HepG2 (cell line): ENCODE measurements at regions not wholly inside any gene's neighbourhood (a gene's known extent, or its start where the extent isn't known, plus 50 kb on each side); places are given as distances from the start of the nearest gene placed in this dataset.

Experiments
- CREB1 ChIP-seq, 2 experiments: fragments of 450-650 bp in 1 of 2; IDR thresholded peaks; 2 replicates each; pipeline ENCODE4 v1.6.1; 2016 to 2017; ENCODE audit warnings: control low read depth in 1 of 2, mild to moderate bottlenecking in 1 of 2, missing compliant biosample characterization in 1 of 2, missing genetic modification characterization in 1 of 2
- DR1 ChIP-seq: sonication (generic); formaldehyde crosslinking; IDR thresholded peaks from 2 replicates; pipeline ENCODE4 v1.8.0; 2021; ENCODE audit warnings: mild to moderate bottlenecking, missing genetic modification reagents, inconsistent platforms
- GTF3A ChIP-seq: sonication (generic); formaldehyde crosslinking; conservative IDR thresholded peaks from 2 replicates; pipeline ENCODE4 v1.4.0; 2020; ENCODE audit warnings: mild to moderate bottlenecking, missing genetic modification reagents
- MAFF ChIP-seq: IDR thresholded peaks from 2 replicates; pipeline ENCODE4 v1.6.1; 2011; ENCODE audit warnings: low read depth, low read length, improper control_type of control experiment
- SMARCC2 ChIP-seq: fragments of 450-650 bp; IDR thresholded peaks from 2 replicates; pipeline ENCODE4 v1.6.1; 2017; ENCODE audit warnings: antibody characterized with exemption, mild to moderate bottlenecking
- SMYD3 ChIP-seq: sonication (generic); formaldehyde crosslinking; IDR thresholded peaks from 2 replicates; pipeline ENCODE4 v1.8.1; 2023; ENCODE audit warnings: mild to moderate bottlenecking, missing genetic modification reagents
- SRSF9 ChIP-seq: fragments of 200-400 bp; formaldehyde crosslinking; IDR thresholded peaks from 2 replicates; pipeline ENCODE4 v1.6.1; 2018; ENCODE audit warnings: borderline replicate concordance, mild to moderate bottlenecking, low read depth, low read length; ENCODE audit not compliant: insufficient read depth, poor library complexity, severe bottlenecking
- TBL1XR1 ChIP-seq: fragments of 150-350 bp; IDR thresholded peaks from 2 replicates; pipeline ENCODE4 v1.6.1; 2014; ENCODE audit warnings: borderline replicate concordance, low read length; ENCODE audit not compliant: partially characterized antibody
- ZNF205 ChIP-seq: IDR thresholded peaks from 2 replicates; pipeline ENCODE4 v1.6.1; 2018; ENCODE audit warnings: missing biosample characterization, missing genetic modification reagents
- ZNF383 ChIP-seq: sonication (generic); formaldehyde crosslinking; IDR thresholded peaks from 2 replicates; pipeline ENCODE4 v1.4.0; 2020; ENCODE audit warnings: missing genetic modification reagents, mild to moderate bottlenecking, borderline replicate concordance
- ZNF496 ChIP-seq: sonication (generic); formaldehyde crosslinking; IDR thresholded peaks from 2 replicates; pipeline ENCODE4 v1.8.1; 2023; ENCODE audit warnings: mild to moderate bottlenecking, moderate library complexity, missing genetic modification reagents; ENCODE audit not compliant: insufficient replicate concordance
- ZNF713 ChIP-seq: sonication (generic); formaldehyde crosslinking; IDR thresholded peaks from 2 replicates; pipeline ENCODE4 v1.4.0; 2020; ENCODE audit warnings: mild to moderate bottlenecking, missing genetic modification reagents
- ZNF816 ChIP-seq: sonication (generic); formaldehyde crosslinking; IDR thresholded peaks from 2 replicates; pipeline ENCODE4 v1.8.0; 2022; ENCODE audit warnings: missing genetic modification reagents, mild to moderate bottlenecking, borderline replicate concordance
- TF ChIP-seq, protein P1 (sequence below): sonication (generic); formaldehyde crosslinking; IDR thresholded peaks from 2 replicates; pipeline ENCODE4 v1.4.0; 2020; ENCODE audit warnings: missing genetic modification reagents
- TF ChIP-seq, protein P2 (sequence below): sonication (generic); IDR thresholded peaks from 2 replicates; pipeline ENCODE4 v1.6.1; 2016; ENCODE audit warnings: low read depth, borderline replicate concordance
- TF ChIP-seq, protein P3 (sequence below): sonication (generic); formaldehyde crosslinking; IDR thresholded peaks from 2 replicates; pipeline ENCODE4 v1.9.0; 2022; ENCODE audit warnings: missing genetic modification reagents, mild to moderate bottlenecking, borderline replicate concordance
- TF ChIP-seq, protein P4 (sequence below), 2 experiments: sonication (generic) in 1 of 2; formaldehyde crosslinking in 1 of 2; IDR thresholded peaks; 2 replicates each; pipeline versions ENCODE4 v1.5.1 to v1.6.1; 2011 to 2020; ENCODE audit warnings: borderline replicate concordance in 1 of 2, low read depth in 1 of 2, low read length in 1 of 2, mild to moderate bottlenecking in 1 of 2, missing genetic modification reagents in 1 of 2, moderate library complexity in 1 of 2
- TF ChIP-seq, protein P5 (sequence below): sonication (generic); formaldehyde crosslinking; IDR thresholded peaks from 2 replicates; pipeline ENCODE4 v1.9.0; 2021; ENCODE audit warnings: missing genetic modification reagents, borderline replicate concordance

DNA sequence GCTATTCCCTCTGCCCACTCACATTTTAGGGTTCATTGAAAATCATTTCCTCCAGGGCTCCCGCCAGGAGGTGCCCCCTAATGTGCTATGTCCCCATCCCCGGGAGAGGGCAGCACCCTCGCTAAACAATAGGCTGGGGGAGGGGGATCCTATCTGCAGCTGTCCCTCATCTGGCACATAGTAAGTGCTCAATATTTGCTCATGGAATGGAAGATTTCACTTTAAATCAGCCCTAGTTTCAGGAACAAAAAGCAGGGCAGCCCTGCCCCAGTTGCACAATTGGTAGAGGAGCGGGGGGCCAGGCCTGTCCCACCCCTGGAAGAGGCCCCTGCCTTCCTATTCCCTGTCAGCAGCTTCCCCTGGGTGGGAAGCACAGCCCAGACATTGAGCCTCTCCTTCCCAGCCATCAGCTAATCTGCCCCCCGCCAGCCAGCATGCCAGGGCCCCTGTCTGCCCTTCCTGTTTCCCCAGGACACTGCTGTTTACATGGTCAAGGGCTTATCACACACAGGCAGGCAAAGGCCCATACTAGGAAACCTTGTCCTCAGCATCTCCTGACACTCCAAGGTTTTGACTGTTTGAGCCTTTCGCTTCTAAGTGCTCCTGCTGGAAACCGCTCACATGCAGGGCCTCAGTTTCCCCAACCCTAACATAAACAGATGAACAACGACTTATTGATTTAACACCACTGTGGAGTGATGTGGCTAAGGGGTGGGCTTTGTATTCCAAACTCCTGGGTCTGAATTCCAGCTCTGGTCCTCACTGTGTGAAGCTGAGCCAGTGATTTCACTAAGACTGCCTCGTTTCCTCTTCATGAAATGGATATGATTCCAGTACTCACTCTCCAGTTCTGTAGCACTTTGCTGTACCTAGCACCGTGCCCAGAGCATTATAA lies 130.7 kb upstream of the ZMIZ1 start (continued):
- TF ChIP-seq, protein P1, sequence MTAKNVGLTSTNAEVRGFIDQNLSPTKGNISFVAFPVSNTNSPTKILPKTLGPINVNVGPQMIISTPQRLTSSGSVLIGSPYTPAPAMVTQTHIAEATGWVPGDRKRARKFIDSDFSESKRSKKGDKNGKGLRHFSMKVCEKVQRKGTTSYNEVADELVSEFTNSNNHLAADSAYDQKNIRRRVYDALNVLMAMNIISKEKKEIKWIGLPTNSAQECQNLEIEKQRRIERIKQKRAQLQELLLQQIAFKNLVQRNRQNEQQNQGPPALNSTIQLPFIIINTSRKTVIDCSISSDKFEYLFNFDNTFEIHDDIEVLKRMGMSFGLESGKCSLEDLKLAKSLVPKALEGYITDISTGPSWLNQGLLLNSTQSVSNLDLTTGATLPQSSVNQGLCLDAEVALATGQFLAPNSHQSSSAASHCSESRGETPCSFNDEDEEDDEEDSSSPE: no peak
- TF ChIP-seq ZNF816 (CRISPR knock-in tag): no peak
- 0 out of 2 replicates have a peak, but pooled peaks have one; percentile 51 for TF ChIP-seq SMYD3 (CRISPR knock-in tag)
- TF ChIP-seq ZNF713 (CRISPR knock-in tag): no peak
- TF ChIP-seq, protein P2, sequence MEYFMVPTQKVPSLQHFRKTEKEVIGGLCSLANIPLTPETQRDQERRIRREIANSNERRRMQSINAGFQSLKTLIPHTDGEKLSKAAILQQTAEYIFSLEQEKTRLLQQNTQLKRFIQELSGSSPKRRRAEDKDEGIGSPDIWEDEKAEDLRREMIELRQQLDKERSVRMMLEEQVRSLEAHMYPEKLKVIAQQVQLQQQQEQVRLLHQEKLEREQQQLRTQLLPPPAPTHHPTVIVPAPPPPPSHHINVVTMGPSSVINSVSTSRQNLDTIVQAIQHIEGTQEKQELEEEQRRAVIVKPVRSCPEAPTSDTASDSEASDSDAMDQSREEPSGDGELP: no peak; the same call in 1 of the 2 replicates
- 0 out of 2 replicates have a peak, but pooled peaks have one; percentile 28 for TF ChIP-seq ZNF205 (CRISPR knock-in tag)
- TF ChIP-seq MAFF: no peak
- no peak for TF ChIP-seq ZNF383 (CRISPR knock-in tag)
- TF ChIP-seq, protein P3, sequence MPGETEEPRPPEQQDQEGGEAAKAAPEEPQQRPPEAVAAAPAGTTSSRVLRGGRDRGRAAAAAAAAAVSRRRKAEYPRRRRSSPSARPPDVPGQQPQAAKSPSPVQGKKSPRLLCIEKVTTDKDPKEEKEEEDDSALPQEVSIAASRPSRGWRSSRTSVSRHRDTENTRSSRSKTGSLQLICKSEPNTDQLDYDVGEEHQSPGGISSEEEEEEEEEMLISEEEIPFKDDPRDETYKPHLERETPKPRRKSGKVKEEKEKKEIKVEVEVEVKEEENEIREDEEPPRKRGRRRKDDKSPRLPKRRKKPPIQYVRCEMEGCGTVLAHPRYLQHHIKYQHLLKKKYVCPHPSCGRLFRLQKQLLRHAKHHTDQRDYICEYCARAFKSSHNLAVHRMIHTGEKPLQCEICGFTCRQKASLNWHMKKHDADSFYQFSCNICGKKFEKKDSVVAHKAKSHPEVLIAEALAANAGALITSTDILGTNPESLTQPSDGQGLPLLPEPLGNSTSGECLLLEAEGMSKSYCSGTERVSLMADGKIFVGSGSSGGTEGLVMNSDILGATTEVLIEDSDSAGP: peak; percentile 47; the same call in 1 of the 2 replicates
- TF ChIP-seq TBL1XR1: no peak
- no peak for TF ChIP-seq CREB1 (IDR thresholded peaks at IDR 0.05)
- TF ChIP-seq CREB1 (CRISPR knock-in tag; IDR thresholded peaks at IDR 0.05): no peak
- no peak for TF ChIP-seq SRSF9
- no peak for TF ChIP-seq ZNF496 (CRISPR knock-in tag)
- no peak for TF ChIP-seq SMARCC2
- TF ChIP-seq GTF3A (CRISPR knock-in tag): no peak
- TF ChIP-seq, protein P4, sequence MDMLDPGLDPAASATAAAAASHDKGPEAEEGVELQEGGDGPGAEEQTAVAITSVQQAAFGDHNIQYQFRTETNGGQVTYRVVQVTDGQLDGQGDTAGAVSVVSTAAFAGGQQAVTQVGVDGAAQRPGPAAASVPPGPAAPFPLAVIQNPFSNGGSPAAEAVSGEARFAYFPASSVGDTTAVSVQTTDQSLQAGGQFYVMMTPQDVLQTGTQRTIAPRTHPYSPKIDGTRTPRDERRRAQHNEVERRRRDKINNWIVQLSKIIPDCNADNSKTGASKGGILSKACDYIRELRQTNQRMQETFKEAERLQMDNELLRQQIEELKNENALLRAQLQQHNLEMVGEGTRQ (IDR thresholded peaks at IDR 0.05; ENCODE audit: low read depth, low read length): no peak
- TF ChIP-seq, protein P4 (CRISPR knock-in tag; IDR thresholded peaks at IDR 0.05; ENCODE audit: borderline replicate concordance): no peak
- no peak for TF ChIP-seq DR1 (CRISPR knock-in tag)
- TF ChIP-seq, protein P5, sequence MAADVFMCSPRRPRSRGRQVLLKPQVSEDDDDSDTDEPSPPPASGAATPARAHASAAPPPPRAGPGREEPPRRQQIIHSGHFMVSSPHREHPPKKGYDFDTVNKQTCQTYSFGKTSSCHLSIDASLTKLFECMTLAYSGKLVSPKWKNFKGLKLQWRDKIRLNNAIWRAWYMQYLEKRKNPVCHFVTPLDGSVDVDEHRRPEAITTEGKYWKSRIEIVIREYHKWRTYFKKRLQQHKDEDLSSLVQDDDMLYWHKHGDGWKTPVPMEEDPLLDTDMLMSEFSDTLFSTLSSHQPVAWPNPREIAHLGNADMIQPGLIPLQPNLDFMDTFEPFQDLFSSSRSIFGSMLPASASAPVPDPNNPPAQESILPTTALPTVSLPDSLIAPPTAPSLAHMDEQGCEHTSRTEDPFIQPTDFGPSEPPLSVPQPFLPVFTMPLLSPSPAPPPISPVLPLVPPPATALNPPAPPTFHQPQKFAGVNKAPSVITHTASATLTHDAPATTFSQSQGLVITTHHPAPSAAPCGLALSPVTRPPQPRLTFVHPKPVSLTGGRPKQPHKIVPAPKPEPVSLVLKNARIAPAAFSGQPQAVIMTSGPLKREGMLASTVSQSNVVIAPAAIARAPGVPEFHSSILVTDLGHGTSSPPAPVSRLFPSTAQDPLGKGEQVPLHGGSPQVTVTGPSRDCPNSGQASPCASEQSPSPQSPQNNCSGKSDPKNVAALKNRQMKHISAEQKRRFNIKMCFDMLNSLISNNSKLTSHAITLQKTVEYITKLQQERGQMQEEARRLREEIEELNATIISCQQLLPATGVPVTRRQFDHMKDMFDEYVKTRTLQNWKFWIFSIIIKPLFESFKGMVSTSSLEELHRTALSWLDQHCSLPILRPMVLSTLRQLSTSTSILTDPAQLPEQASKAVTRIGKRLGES (CRISPR knock-in tag): no peak
